Activated CD4-positive, alpha-beta T cell treated with anti-CD3 and anti-CD28 coated beads, Interleukin-2, Interleukin-6, amounts not matched to agents 100 ng/mL and 50 ng/mL, durations not matched to agents 16 hours and 8 hours (primary cell): ENCODE measurements at regions not wholly inside any gene's neighbourhood (a gene's known extent, or its start where the extent isn't known, plus 50 kb on each side); places are given as distances from the start of the nearest gene placed in this dataset.

Experiments
- DNase-seq: peaks from one replicate; pipeline ENCODE4 v3.0.0-alpha.2; 2020

GRCh38 chr18:56545464-56545863, 92.9 kb downstream of the TXNL1 start:
- DNase-seq: no peak

GRCh38 chr18:56542476-56542875, 95.9 kb downstream of the TXNL1 start:
- DNase-seq: no peak

DNA sequence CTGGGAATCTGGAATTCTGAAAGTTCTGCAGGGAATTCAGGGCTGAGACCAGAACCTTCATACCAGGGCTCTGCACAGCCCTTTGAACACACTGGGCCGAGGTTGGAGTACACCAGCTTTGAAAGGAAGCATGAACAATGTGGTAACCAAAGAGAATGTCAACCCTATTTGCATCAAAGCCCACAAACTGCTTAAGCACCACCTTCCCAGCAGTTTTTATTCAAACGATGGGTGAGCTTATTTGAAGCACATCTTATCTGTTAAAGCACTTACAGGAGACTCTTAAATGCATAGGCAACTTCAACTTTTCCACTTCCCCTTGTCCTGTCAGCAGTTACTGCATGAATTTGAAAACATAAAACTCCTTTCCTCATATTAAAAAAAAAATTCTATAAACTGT, 96.6 kb downstream of the TXNL1 start:
- no peak for DNase-seq

DNA sequence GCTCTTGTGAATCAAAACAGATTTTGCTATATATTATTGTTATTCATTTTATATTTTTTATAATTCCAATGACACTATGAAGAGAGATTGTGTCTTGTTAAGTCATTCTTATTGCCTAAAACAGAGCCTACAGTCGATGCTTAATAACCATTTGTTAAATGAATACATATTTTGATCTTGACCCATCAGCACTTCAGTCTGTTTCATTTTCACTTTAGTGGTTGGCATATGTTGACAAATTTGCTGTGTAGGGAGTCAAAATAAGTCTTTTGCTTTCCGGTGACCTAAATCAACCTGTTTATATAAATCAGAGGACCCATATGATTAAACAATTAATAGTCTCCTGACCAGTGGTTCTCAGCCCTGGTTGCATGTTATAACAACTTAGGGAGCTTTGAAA, 97.1 kb downstream of the TXNL1 start:
- DNase-seq: no peak

DNA sequence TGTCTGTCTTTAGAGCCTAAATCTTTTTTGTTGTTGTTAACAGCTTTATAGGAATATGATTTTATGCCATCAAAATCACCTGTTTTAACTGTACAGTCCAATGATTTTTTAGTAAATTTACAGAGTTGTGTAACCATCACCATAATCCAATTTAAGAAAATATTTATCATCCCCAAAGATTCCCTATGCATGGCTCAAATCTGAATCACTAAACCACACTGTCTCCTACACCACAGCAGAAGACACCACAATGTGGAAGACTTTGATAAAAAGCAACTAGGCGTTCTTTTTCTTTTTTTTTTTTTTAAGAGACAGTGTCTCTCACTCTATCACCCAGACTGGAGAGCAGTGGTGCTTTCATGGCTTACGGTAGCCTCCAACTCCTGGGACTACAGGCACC, 99.6 kb downstream of the TXNL1 start:
- no peak for DNase-seq

GRCh38 chr18:56532176-56532840, 106.1 kb downstream of the TXNL1 start:
- DNase-seq: peak; percentile 78

DNA sequence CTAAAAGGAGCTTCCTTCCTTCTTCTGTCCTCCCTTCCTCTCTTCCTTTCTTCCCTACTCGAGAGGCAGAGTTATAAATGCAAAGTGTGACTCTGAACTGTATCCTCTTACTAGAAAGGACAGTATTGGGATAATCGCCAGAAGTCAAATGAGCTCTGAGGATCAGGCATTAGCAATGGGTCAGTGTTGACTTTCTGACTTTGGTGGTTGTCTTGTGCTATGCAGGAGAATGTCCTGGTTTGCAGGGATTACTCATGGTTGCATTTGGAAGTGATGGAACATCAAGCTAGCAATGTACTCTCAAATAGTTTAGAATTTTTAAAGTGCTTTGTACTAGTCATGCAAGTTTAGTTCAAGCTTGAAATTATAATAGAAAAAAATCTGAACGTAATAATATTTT, 115.6 kb downstream of the TXNL1 start:
- DNase-seq: no peak

DNA sequence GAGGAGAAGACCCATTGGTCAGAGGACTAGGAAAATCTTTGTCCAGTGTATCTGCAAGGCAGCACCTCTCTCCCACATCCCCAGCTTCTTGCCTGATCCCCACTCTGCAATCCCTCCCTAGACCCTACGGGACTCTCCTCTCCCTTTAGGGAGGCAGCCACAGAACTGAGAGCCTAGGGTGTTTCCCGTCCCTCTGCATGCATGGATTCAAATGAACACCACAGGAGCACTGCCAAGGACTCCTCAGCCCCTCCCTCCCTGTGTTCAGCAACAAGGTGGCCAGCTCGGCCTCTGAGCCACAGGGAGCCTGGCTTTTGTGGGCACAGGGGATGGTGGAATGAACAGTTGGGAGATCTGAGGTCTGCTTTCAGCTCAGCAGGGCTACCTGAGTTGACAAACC, 117.1 kb downstream of the TXNL1 start:
- no peak for DNase-seq

DNA sequence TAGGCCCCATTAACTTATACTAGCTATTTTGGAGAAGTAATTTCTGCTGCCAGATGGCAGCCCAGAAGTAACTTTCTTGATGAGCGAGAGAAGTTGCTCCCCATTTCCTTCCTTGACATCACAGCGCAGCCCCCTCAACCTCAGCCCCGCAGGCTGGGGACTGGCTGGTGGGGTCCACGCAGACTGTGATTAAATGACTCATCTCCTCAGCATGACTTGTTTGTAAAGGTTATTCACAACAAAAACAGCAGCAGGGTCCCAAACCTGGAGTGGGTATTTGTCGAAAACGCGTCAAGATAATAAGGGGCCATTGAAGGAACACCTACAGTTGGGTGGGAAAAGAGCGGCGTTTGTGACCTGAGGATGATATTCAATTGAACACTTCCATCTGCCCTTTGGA, 120.6 kb downstream of the TXNL1 start:
- DNase-seq: no peak

DNA sequence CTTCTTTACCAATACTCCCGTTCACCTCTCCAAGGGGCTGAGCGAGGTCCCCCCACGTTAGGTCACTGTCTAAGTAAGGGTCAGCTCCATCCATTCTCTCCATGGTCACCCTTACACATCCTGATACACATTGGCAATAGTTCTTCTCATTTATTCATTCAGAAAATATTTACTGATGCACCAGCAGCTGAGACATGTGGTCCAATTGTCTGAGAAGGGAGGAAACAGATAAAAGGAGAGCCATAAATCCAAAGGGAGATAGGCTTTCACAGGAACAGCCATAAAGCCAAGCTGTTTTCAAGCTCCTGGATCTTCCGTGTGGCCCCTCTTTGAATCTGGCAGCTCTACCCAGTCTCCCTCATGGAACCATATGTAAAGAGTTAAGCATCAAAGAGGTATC, 121.2 kb downstream of the TXNL1 start:
- no peak for DNase-seq

GRCh38 chr18:56516789-56517188, 121.6 kb downstream of the TXNL1 start:
- DNase-seq: no peak

GRCh38 chr18:56515522-56515921, 122.9 kb downstream of the TXNL1 start:
- no peak for DNase-seq

GRCh38 chr18:56511996-56512395, 126.4 kb downstream of the TXNL1 start:
- DNase-seq: no peak

DNA sequence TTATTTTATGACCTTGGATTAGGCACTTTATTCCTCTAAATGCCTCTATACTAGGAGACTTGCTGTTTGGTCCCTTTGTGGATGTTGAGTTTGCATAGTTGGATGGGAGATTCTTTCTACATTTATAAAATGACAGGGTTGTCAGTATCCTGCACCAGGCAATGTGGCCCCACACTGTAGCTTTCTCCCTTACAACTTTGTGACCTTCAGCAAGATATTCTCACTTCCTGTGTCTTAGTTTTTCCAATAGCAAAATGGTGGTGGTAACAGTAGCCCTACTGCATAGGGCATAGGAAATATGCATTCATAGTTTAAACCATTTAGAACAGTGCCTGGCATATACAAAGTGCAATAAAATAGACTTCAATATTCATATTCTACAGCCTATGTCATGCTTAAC, 128.3 kb downstream of the TXNL1 start:
- DNase-seq: no peak

DNA sequence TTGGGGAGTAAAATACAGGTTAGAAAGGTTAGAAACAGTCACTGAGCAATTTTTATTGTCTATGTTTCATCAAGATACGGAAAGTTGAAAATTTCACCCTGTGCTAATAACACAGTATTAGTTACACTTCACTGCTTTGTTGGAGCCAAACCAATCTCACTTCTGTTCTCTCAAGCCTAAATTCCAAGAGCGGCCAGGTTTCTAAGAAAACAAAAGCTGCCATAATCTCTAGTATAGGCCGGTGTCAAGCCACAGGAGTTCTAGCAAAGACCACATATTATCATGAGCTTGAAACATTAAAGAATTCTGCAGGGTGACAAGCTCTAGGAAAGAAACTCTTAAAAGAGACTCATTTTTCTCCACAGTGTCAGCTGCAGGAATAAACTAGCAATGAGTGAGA, 128.7 kb downstream of the TXNL1 start:
- no peak for DNase-seq

GRCh38 chr18:56508370-56509036, 129.9 kb downstream of the TXNL1 start:
- no peak for DNase-seq

GRCh38 chr18:56505971-56506370, 132.4 kb downstream of the TXNL1 start:
- no peak for DNase-seq

DNA sequence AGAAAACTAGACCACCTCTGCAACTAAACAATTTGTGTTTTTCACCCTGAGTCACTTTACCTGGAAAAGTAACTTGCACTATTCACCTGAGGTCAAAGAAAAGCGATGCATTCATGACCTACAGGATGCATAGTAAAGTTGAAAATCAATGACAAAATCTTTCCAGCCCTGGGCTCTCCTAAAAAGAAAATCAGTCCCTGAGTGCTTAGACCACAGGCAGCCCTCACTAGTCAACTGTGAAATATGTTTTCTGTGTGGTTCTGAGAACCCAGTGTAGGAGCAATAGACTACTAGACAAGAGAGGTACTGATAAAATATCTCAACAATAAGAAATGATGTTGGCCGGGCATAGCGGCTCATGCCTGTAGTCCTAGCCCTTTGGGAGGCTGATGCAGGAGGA, 133.1 kb downstream of the TXNL1 start:
- DNase-seq: no peak

GRCh38 chr18:56501896-56502295, 136.5 kb downstream of the TXNL1 start:
- no peak for DNase-seq

DNA sequence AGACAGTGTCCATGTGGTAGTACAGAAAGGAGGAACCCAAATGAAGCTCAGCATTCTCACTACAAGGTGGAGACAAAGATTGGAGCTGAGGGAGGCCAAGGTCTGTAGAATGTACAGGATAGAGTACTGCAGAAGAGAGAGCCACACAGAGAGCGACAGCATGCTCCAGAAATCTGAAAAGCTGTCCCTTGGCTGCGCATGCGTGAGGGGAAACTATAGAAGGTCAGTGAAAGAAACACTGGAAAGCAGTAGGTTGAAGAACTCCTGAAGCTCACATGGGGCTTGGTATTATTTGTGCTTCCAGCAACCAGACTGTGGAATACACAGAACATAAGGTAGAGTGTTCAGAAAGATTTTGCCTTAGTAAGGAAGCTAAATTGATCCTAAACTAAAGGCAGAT, 142.5 kb downstream of the TXNL1 start:
- DNase-seq: no peak

DNA sequence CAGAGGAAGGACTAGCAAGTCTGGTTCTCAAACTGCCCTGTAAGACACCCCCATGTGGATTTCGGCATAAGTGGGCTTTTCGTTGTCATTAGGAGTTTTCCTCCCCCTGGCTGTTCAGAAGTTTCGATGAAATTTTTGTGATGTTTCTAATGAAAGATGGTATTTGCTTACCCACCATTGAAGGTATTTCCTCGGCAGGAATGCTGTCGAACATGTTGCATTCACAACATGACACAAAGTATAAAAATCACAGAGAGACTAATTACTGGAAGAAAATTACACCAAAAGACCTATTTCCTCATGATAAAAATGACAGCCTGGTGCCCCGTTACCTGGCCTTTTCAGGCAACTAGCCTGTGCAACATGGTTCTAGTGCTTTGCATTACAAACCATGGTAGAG, 144.9 kb downstream of the TXNL1 start:
- DNase-seq: no peak

- DNase-seq: no peak
These were observed 146.3 kb downstream of the TXNL1 start for GRCh38 chr18:56492136-56492535.

DNA sequence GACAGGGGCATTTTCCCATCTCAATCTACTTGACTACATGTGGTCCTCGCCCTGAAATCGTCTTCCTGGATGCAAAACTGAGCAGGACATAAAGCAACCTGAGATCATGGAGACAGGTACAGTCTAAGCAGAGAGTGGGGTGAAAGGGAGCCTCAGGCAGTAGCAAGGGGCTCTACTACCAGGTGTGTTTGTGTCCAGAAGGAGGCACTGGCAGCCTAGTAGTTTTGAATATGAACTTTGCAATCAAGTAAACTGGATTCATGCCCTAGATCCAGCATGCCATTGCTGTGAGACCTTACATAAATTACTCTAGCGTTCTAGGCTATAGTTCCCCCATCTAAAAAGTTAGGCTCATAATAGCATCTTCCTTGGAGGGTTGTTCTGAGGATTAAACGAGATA, 147.4 kb downstream of the TXNL1 start:
- DNase-seq: no peak

GRCh38 chr18:56489893-56490292, 148.5 kb downstream of the TXNL1 start:
- no peak for DNase-seq

DNA sequence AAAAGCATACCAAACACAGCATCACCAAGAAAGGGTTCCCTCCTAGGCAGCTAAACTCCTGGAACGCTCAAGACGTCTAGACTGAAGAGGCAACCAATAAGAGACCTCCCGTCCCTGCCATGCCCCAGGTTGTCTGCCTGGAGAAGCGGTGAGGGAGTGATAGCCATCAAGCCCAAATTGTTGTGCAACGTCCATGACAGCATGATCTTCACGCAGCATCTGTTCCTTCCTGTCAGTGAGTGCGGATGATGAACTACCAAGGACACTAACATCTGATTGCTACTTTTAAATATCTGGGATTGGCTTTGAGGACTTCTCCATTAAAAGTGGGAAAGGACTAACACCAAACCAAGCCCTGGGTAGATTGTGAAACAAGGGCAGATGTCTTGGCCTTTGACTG, 149.7 kb downstream of the TXNL1 start:
- DNase-seq: no peak
